Stimulated activated CD8-positive, alpha-beta memory T cell treated with anti-CD3 and anti-CD28 coated beads, Interleukin-4, amount 100 ng/mL, for 48 hours (primary cell): ENCODE measurements at regions not wholly inside any gene's neighbourhood (a gene's known extent, or its start where the extent isn't known, plus 50 kb on each side); places are given as distances from the start of the nearest gene placed in this dataset.
A peak's percentile ranks its signal among the peaks of the same experiment; 100 is the strongest.

Source experiments
- DNase-seq: peaks from one replicate; pipeline ENCODE4 v3.0.0-alpha.2; 2020

- DNase-seq: peak; percentile 58
These were observed 166.6 kb upstream of the TAB2 start for GRCh38 chr6:149150801-149151398.

GRCh38 chr6:149152521-149152920 is 165.0 kb upstream of the TAB2 start:
- DNase-seq: no peak

GRCh38 chr6:149153100-149153499 is 164.4 kb upstream of the TAB2 start:
- no peak for DNase-seq

GRCh38 chr6:149153693-149154092 is 163.8 kb upstream of the TAB2 start:
- no peak for DNase-seq

- DNase-seq: no peak
These were observed 163.2 kb upstream of the TAB2 start for GRCh38 chr6:149154261-149154821.

GRCh38 chr6:149157126-149157525 is 160.4 kb upstream of the TAB2 start:
- no peak for DNase-seq

- DNase-seq: no peak
These were observed 159.4 kb upstream of the TAB2 start for GRCh38 chr6:149158076-149158475.

- DNase-seq: no peak
These were observed 156.6 kb upstream of the TAB2 start for GRCh38 chr6:149160943-149161342.

- no peak for DNase-seq
These were observed 154.6 kb upstream of the TAB2 start for GRCh38 chr6:149162924-149163323.

GRCh38 chr6:149164199-149164750 is 153.2 kb upstream of the TAB2 start:
- DNase-seq: no peak

- DNase-seq: no peak
These were observed 151.2 kb upstream of the TAB2 start for GRCh38 chr6:149166336-149166735.

GRCh38 chr6:149166747-149167146 is 150.8 kb upstream of the TAB2 start:
- no peak for DNase-seq

GRCh38 chr6:149168968-149169367 is 148.5 kb upstream of the TAB2 start:
- no peak for DNase-seq

GRCh38 chr6:149169761-149170511 is 147.6 kb upstream of the TAB2 start:
- DNase-seq: no peak

GRCh38 chr6:149170564-149171452 is 146.7 kb upstream of the TAB2 start:
- DNase-seq: no peak

GRCh38 chr6:149173222-149173621 is 144.3 kb upstream of the TAB2 start:
- no peak for DNase-seq

- no peak for DNase-seq
These were observed 142.6 kb upstream of the TAB2 start for GRCh38 chr6:149174962-149175361.

- DNase-seq: no peak
These were observed 140.4 kb upstream of the TAB2 start for GRCh38 chr6:149176971-149177667.

GRCh38 chr6:149179431-149179830 is 138.1 kb upstream of the TAB2 start:
- DNase-seq: no peak

GRCh38 chr6:149181304-149181703 is 136.2 kb upstream of the TAB2 start:
- DNase-seq: no peak

GRCh38 chr6:149182262-149182661 is 135.2 kb upstream of the TAB2 start:
- DNase-seq: no peak

GRCh38 chr6:149184523-149184922 is 133.0 kb upstream of the TAB2 start:
- DNase-seq: no peak
